ENCODE measurements at regions not wholly inside any gene's neighbourhood (a gene's known extent, or its start where the extent isn't known, plus 50 kb on each side); places are given as distances from the start of the nearest gene placed in this dataset.

GRCh38 chr11:95534226-95534625 lies 255.4 kb downstream of the FAM76B start:
- whole genome bisulfite sequencing (ENCODE audit: insufficient coverage) = no CpG with 5 or more reads among the region's 1 CpG
- peaks cover 0 to 2% (median 0%) of the 10 kb centered on the region in 3 donors for H3K9me3 ChIP-seq (ENCODE audit: control extremely low read depth in 1 of 3, control insufficient read depth in 2 of 3, insufficient read depth in 1 of 3, low read length in 2 of 3)
- no peak overlapping the region for H3K9ac ChIP-seq (ENCODE audit: low read length)
- H3K36me3 ChIP-seq (replicated peaks in 1 of 2; ENCODE audit: control extremely low read depth in 1 of 2, control insufficient read depth in 1 of 2, extremely low read depth in 1 of 2, insufficient read depth in 2 of 2, low read length in 1 of 2) = no peaks in the 10 kb centered on the region
- ChIA-PET POLR2A (no interaction called here), CTCF (no interaction called here)
- no peak overlapping the region for H3K4me3 ChIP-seq (ENCODE audit: control extremely low read depth in 1 of 5, extremely low read depth in 1 of 5, insufficient read depth in 1 of 5, low read depth in 2 of 5, low read length in 4 of 5)
- H3K27ac ChIP-seq (ENCODE audit: low read length in 2 of 2) = no peak overlapping the region
- H3K27me3 Mint-ChIP-seq = peaks cover 3% of the 10 kb centered on the region
- peaks cover 2% of the 10 kb centered on the region for H3K9me3 Mint-ChIP-seq (ENCODE audit: insufficient read depth)
- TF ChIP-seq CTCF (IDR thresholded peaks at IDR 0.05) = no peak
- no peak for TF ChIP-seq EZH2 (IDR thresholded peaks at IDR 0.05; ENCODE audit: borderline replicate concordance, insufficient read depth, low read depth, low read length, poor library complexity, severe bottlenecking)
- H3K4me3 Mint-ChIP-seq = no peak overlapping the region
- H4K20me1 ChIP-seq (ENCODE audit: control insufficient read depth, insufficient read depth, low read length, poor library complexity, severe bottlenecking) = no peaks in the 10 kb centered on the region
- no peak overlapping the region for H2AFZ ChIP-seq (ENCODE audit: insufficient read depth, low read depth, low read length, poor library complexity, severe bottlenecking)
- DNase-seq = no peak
- intact Hi-C loops (cut with micrococcal nuclease) = no loop called here
- ATAC-seq (ENCODE audit: low read depth) = no peak
- no peak overlapping the region for H3K4me2 ChIP-seq (replicated peaks; ENCODE audit: low read depth, low read length, poor library complexity, severe bottlenecking)
- H3K4me1 ChIP-seq (ENCODE audit: control insufficient read depth in 2 of 2, insufficient read depth in 2 of 2, low read length in 2 of 2) = no peaks in the 10 kb centered on the region
- H3K4me1 Mint-ChIP-seq = no peaks in the 10 kb centered on the region
- no peaks in the 10 kb centered on the region for H3K27me3 ChIP-seq (replicated peaks in 1 of 4; ENCODE audit: control extremely low read depth in 1 of 4, control insufficient read depth in 3 of 4, insufficient read depth in 4 of 4, low read length in 3 of 4)
- no peak overlapping the region for H3K27ac Mint-ChIP-seq
- H3K79me2 ChIP-seq (ENCODE audit: control insufficient read depth, insufficient read depth, low read length) = no peaks in the 10 kb centered on the region

- H3K4me1 Mint-ChIP-seq = no peaks in the 10 kb centered on the region
- no peaks in the 10 kb centered on the region for H4K20me1 ChIP-seq (ENCODE audit: control insufficient read depth, insufficient read depth, low read length, poor library complexity, severe bottlenecking)
- no peaks in the 10 kb centered on the region for H3K36me3 ChIP-seq (replicated peaks in 1 of 2; ENCODE audit: control extremely low read depth in 1 of 2, control insufficient read depth in 1 of 2, extremely low read depth in 1 of 2, insufficient read depth in 2 of 2, low read length in 1 of 2)
- H3K27me3 Mint-ChIP-seq = peaks cover 3% of the 10 kb centered on the region
- no peak overlapping the region for H3K4me3 Mint-ChIP-seq
- H3K4me1 ChIP-seq (ENCODE audit: control insufficient read depth in 2 of 2, insufficient read depth in 2 of 2, low read length in 2 of 2) = no peaks in the 10 kb centered on the region
- H3K9me3 Mint-ChIP-seq (ENCODE audit: insufficient read depth) = peaks cover 2% of the 10 kb centered on the region
- DNase-seq (no peak), ATAC-seq (ENCODE audit: low read depth) (no peak)
- no peaks in the 10 kb centered on the region for H3K27me3 ChIP-seq (replicated peaks in 1 of 4; ENCODE audit: control extremely low read depth in 1 of 4, control insufficient read depth in 3 of 4, insufficient read depth in 4 of 4, low read length in 3 of 4)
- intact Hi-C loops (cut with micrococcal nuclease) = no loop called here
- no peaks in the 10 kb centered on the region for H3K79me2 ChIP-seq (ENCODE audit: control insufficient read depth, insufficient read depth, low read length)
- no peak overlapping the region for H3K27ac Mint-ChIP-seq
- WGBS (ENCODE audit: insufficient coverage) = 47% methylated on average over 1 of the region's 3 CpGs
- TF ChIP-seq EZH2 (IDR thresholded peaks at IDR 0.05; ENCODE audit: borderline replicate concordance, insufficient read depth, low read depth, low read length, poor library complexity, severe bottlenecking) (no peak), CTCF (IDR thresholded peaks at IDR 0.05) (no peak)
- no peak overlapping the region for H2AFZ ChIP-seq (ENCODE audit: insufficient read depth, low read depth, low read length, poor library complexity, severe bottlenecking)
- no peak overlapping the region for H3K4me3 ChIP-seq (ENCODE audit: control extremely low read depth in 1 of 5, extremely low read depth in 1 of 5, insufficient read depth in 1 of 5, low read depth in 2 of 5, low read length in 4 of 5)
- H3K27ac ChIP-seq (ENCODE audit: low read length in 2 of 2) = no peak overlapping the region
- no peak overlapping the region for H3K9ac ChIP-seq (ENCODE audit: low read length)
- CTCF ChIA-PET = no interaction called here
- H3K9me3 ChIP-seq (ENCODE audit: control extremely low read depth in 1 of 3, control insufficient read depth in 2 of 3, insufficient read depth in 1 of 3, low read length in 2 of 3) = peaks cover 0 to 2% (median 0%) of the 10 kb centered on the region in 3 donors
- no peak overlapping the region for H3K4me2 ChIP-seq (replicated peaks; ENCODE audit: low read depth, low read length, poor library complexity, severe bottlenecking)
- POLR2A ChIA-PET = no interaction called here
Measured at GRCh38 chr11:95531116-95531515, 258.5 kb downstream of the FAM76B start.

Measured in B cell (primary cell).